ENCODE measurements at regions not wholly inside any gene's neighbourhood (a gene's known extent, or its start where the extent isn't known, plus 50 kb on each side); places are given as distances from the start of the nearest gene placed in this dataset.
A peak's percentile ranks its signal among the peaks of the same experiment; 100 is the strongest.

GRCh38 chr1:38300616-38301015 is 254.0 kb upstream of the POU3F1 start:
- Histone ChIP-seq H3K9me3 (replicated peaks; ENCODE audit: control insufficient read depth, insufficient read depth, low read depth, low read length) (no peaks in the 10 kb centered on the region), H4K20me1 (replicated peaks; ENCODE audit: control insufficient read depth, insufficient read depth, low read length) (no peaks in the 10 kb centered on the region), H3K4me3 (no peak overlapping the region), H3K4me2 (ENCODE audit: insufficient read depth, low read length) (no peak overlapping the region), H3K27ac (ENCODE audit: extremely low read depth, low read depth, low read length) (no peak overlapping the region), H3K36me3 (ENCODE audit: control insufficient read depth, insufficient read depth, low read length) (no peaks in the 10 kb centered on the region), H3K27me3 (ENCODE audit: control insufficient read depth in 2 of 2, insufficient read depth in 2 of 2, low read length in 2 of 2) (no peaks in the 10 kb centered on the region), H3K9me1 (ENCODE audit: control insufficient read depth, insufficient read depth, low read length) (no peaks in the 10 kb centered on the region), H2AFZ (ENCODE audit: low read depth, low read length) (peak overlapping the region; percentile 5; the same call in 1 of the 2 replicates), H3K9ac (ENCODE audit: insufficient read depth in 1 of 2, low read depth in 2 of 2, low read length in 2 of 2) (no peak overlapping the region), H3K4me1 (replicated peaks in 1 of 2; ENCODE audit: control insufficient read depth in 2 of 2, insufficient read depth in 2 of 2, low read length in 2 of 2) (peaks cover 0 to 3% of the 10 kb centered on the region in 2 experiments; a peak in 2 of 5 replicates), H3K79me2 (ENCODE audit: control insufficient read depth, insufficient read depth, low read length) (no peaks in the 10 kb centered on the region)
- BruUV-seq (replicated peaks), result no TSS peak
- ATAC-seq, result no peak
- CTCF ChIA-PET (ENCODE audit: low intra/inter-chr PET ratio), result no interaction called here
- POLR2A ChIA-PET, result interaction anchor here (0.7 to 1.2 kb wide), 2 partner anchors 8 to 703 kb away, joined by 4 to 6 read pairs; no protein-coding TSS in a partner anchor
- intact Hi-C loops (cut with micrococcal nuclease), result no loop called here
- no peak for DNase-seq (ENCODE audit: extremely low read depth in 1 of 4, low spot score in 3 of 4)
- TF ChIP-seq NR1H2 (CRISPR knock-in tag; IDR thresholded peaks at IDR 0.05), result no peak
- peak; percentile 56 for TF ChIP-seq ZFP36 (IDR thresholded peaks at IDR 0.05; ENCODE audit: low read depth, low read length, partially characterized antibody)
- TF ChIP-seq BCOR (IDR thresholded peaks at IDR 0.05), result peak; percentile 61; the same call in 1 of the 2 replicates
- TF ChIP-seq KDM1A (IDR thresholded peaks at IDR 0.05), result 0 out of 4 replicates have a peak, but pooled peaks of 1 of the 2 experiments have one; percentile 11
- peak; percentile 92 for TF ChIP-seq RBM25 (IDR thresholded peaks at IDR 0.05; ENCODE audit: low read depth, low read length, severe bottlenecking)
- TF ChIP-seq, protein P1, sequence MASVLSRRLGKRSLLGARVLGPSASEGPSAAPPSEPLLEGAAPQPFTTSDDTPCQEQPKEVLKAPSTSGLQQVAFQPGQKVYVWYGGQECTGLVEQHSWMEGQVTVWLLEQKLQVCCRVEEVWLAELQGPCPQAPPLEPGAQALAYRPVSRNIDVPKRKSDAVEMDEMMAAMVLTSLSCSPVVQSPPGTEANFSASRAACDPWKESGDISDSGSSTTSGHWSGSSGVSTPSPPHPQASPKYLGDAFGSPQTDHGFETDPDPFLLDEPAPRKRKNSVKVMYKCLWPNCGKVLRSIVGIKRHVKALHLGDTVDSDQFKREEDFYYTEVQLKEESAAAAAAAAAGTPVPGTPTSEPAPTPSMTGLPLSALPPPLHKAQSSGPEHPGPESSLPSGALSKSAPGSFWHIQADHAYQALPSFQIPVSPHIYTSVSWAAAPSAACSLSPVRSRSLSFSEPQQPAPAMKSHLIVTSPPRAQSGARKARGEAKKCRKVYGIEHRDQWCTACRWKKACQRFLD (CRISPR knock-in tag; IDR thresholded peaks at IDR 0.05), result no peak
- TF ChIP-seq SRSF7 (optimal IDR thresholded peaks at IDR 0.05; ENCODE audit: low read depth, low read length), result no peak
- 9% methylated on average over 3 of the region's 3 CpGs for WGBS (ENCODE audit: insufficient coverage, low coverage, missing lambda C conversion rate)
- FAIRE-seq, result no peak
- in situ Hi-C loops (cut with MboI), result no loop called here

All from K562 (cell line).